ENCODE measurements at regions not wholly inside any gene's neighbourhood (a gene's known extent, or its start where the extent isn't known, plus 50 kb on each side); places are given as distances from the start of the nearest gene placed in this dataset.

DNA sequence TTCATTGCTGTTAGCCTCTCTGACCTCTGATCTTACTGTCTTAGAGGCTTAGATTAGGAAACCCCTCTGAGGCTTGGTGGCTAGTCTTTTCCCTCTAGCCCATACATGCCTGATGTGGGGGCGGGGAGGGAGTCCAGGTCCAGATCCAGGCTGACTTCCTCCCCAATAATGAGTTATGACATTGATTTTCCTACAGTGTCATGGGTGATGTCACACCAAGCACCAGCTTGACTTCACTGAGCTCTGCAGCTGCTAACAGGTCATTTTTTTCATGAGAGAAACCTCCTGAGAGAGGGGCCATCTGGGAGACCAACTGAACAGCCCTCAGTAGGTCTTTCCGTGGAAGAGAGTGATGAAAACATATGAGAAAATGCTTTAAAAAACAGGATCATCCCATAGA is 180.2 kb upstream of the N4BP1 start:
- FAIRE-seq (no peak), DNase-seq (ENCODE audit: insufficient read length, low spot score) (no peak)
- TF ChIP-seq TAF1 (IDR thresholded peaks at IDR 0.05; ENCODE audit: low read depth, low read length) (no peak), POLR2A (IDR thresholded peaks at IDR 0.05; ENCODE audit: low read depth, low read length) (no peak), PAX5 (IDR thresholded peaks at IDR 0.05; ENCODE audit: insufficient read depth, low read length, severe bottlenecking) (no peak)

DNA sequence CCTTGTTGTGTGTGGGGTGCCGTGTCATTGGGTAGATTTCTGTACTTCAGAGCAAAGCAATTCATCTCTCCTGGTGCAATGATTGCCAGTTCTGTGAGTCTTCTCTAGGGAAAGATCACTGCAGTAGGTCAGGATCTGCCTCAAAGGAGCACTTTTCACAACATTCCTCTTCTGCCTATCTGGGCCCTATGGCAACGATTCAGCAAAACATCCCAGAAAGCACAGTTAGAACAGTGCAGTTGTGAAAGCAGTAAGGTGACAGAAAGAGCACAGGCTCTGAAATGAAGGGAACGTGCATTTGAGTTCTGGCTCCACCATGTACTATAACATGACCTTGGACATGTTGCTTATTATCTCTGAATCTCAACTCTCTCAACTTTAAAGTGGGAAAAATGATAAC is 178.5 kb upstream of the N4BP1 start:
- FAIRE-seq: no peak

GRCh38 chr16:48745541-48745940 is 135.6 kb upstream of the N4BP1 start:
- DNase-seq (ENCODE audit: insufficient read length, low spot score) (no peak), FAIRE-seq (no peak)
- TF ChIP-seq SPI1 (IDR thresholded peaks at IDR 0.05; ENCODE audit: low read depth, low read length): no peak
- TF ChIP-seq PAX5 (IDR thresholded peaks at IDR 0.05; ENCODE audit: insufficient read depth, low read length, severe bottlenecking): no peak
- TF ChIP-seq POU2F2 (IDR thresholded peaks at IDR 0.05; ENCODE audit: low read depth, low read length): no peak
- TF ChIP-seq POLR2AphosphoS5 (IDR thresholded peaks at IDR 0.05; ENCODE audit: low read depth, low read length): no peak
- TF ChIP-seq POLR2A (IDR thresholded peaks at IDR 0.05; ENCODE audit: low read depth, low read length): no peak
- TF ChIP-seq TAF1 (IDR thresholded peaks at IDR 0.05; ENCODE audit: low read depth, low read length): no peak

More for the DNA sequence above, 178.5 kb upstream of the N4BP1 start:
- no peak for DNase-seq (ENCODE audit: insufficient read length, low spot score)
- TF ChIP-seq SPI1 (IDR thresholded peaks at IDR 0.05; ENCODE audit: low read depth, low read length) (no peak), PAX5 (IDR thresholded peaks at IDR 0.05; ENCODE audit: insufficient read depth, low read length, severe bottlenecking) (no peak), TAF1 (IDR thresholded peaks at IDR 0.05; ENCODE audit: low read depth, low read length) (no peak), POU2F2 (IDR thresholded peaks at IDR 0.05; ENCODE audit: low read depth, low read length) (no peak), POLR2AphosphoS5 (IDR thresholded peaks at IDR 0.05; ENCODE audit: low read depth, low read length) (no peak), POLR2A (IDR thresholded peaks at IDR 0.05; ENCODE audit: low read depth, low read length) (no peak)

DNA sequence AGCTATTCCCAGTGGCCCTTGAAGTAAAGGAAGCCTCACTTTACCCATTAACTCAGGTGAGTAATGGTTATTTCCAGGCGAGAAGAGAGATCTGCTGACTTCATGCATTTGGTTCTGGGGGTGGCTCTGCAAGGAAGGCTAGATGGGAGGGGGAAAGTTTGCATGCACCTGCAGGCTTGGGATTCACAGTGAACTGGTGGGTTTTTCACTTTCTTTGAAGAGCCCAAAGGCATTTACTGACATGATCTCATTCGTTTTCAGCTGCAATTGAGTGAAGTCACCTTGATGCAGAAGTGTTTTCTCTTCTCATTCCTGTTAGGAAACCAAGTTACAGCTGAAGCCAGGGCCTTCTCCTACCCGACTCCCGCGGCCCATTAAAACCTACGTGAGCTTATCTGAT is 131.0 kb upstream of the N4BP1 start:
- DNase-seq (ENCODE audit: insufficient read length, low spot score): no peak
- FAIRE-seq: no peak
- TF ChIP-seq POLR2A (IDR thresholded peaks at IDR 0.05; ENCODE audit: low read depth, low read length) (no peak), POLR2AphosphoS5 (IDR thresholded peaks at IDR 0.05; ENCODE audit: low read depth, low read length) (no peak), TAF1 (IDR thresholded peaks at IDR 0.05; ENCODE audit: low read depth, low read length) (no peak), SPI1 (IDR thresholded peaks at IDR 0.05; ENCODE audit: low read depth, low read length) (no peak), PAX5 (IDR thresholded peaks at IDR 0.05; ENCODE audit: insufficient read depth, low read length, severe bottlenecking) (no peak), POU2F2 (IDR thresholded peaks at IDR 0.05; ENCODE audit: low read depth, low read length) (no peak)

GRCh38 chr16:48734220-48734619 is 124.2 kb upstream of the N4BP1 start:
- no peak for FAIRE-seq
- TF ChIP-seq SPI1 (IDR thresholded peaks at IDR 0.05; ENCODE audit: low read depth, low read length) (no peak), PAX5 (IDR thresholded peaks at IDR 0.05; ENCODE audit: insufficient read depth, low read length, severe bottlenecking) (no peak), POLR2AphosphoS5 (IDR thresholded peaks at IDR 0.05; ENCODE audit: low read depth, low read length) (no peak), POLR2A (IDR thresholded peaks at IDR 0.05; ENCODE audit: low read depth, low read length) (no peak), TAF1 (IDR thresholded peaks at IDR 0.05; ENCODE audit: low read depth, low read length) (no peak), POU2F2 (IDR thresholded peaks at IDR 0.05; ENCODE audit: low read depth, low read length) (no peak)
- DNase-seq (ENCODE audit: insufficient read length, low spot score): no peak

DNA sequence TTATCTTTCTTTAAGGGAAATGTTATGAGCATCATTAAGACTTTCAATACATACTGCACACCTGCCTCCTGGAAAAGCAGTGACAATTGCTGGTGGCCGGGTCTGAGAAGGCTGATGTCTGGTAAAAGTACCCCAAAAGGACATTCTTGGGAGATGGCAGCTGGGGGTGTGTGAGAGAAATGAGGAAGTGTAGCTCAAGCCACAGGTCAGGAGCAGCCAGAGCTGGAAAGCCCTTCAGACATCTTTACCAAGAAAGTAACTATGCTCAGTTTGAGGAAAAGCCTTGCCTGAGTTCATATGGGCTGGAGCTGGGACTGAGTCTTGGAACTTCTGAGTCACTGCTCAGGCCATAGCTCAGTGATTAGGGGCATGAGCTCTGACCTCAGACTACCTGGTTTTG is 94.7 kb upstream of the N4BP1 start:
- no peak for FAIRE-seq
- DNase-seq (ENCODE audit: insufficient read length, low spot score): no peak
- TF ChIP-seq TAF1 (IDR thresholded peaks at IDR 0.05; ENCODE audit: low read depth, low read length) (no peak), SPI1 (IDR thresholded peaks at IDR 0.05; ENCODE audit: low read depth, low read length) (0 out of 2 replicates have a peak, but pooled peaks have one; percentile 15)

DNA sequence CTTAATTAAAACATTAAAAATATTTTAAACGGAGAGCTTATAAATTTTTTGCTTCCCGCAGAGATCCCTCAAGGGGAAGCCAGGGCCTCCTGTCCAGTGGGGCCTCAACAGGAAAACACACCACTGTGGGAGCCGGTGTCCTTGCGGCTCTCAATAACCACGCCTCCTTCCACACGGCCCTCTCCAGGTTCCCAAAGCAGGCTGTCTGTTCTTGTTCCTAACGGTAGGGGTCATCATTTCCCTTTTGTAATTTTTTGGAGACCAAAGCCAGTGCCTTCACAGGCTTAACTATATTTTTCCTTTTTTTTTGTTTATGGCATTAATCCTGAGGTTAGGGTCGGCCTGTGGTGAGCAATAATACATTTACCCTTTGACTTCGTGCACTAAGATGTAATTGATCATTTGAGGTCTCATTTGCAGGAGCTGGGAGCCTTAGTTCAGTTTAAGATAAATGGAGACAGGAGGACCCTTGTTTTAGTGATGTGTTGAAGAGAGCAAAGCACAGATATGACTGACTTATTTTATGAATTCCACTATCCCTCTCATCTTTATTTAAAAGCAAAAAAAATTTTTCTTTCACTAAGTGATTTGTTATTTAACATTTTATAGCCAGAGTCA is 77.5 kb upstream of the N4BP1 start:
- peak; percentile 41 for DNase-seq (ENCODE audit: insufficient read length, low spot score)
- no peak for TF ChIP-seq TAF1 (IDR thresholded peaks at IDR 0.05; ENCODE audit: low read depth, low read length)
- no peak for TF ChIP-seq POLR2A (IDR thresholded peaks at IDR 0.05; ENCODE audit: low read depth, low read length)
- TF ChIP-seq POU2F2 (IDR thresholded peaks at IDR 0.05; ENCODE audit: low read depth, low read length): no peak
- TF ChIP-seq POLR2AphosphoS5 (IDR thresholded peaks at IDR 0.05; ENCODE audit: low read depth, low read length): no peak
- TF ChIP-seq PAX5 (IDR thresholded peaks at IDR 0.05; ENCODE audit: insufficient read depth, low read length, severe bottlenecking): no peak
- no peak for TF ChIP-seq SPI1 (IDR thresholded peaks at IDR 0.05; ENCODE audit: low read depth, low read length)
- peak; percentile 23 for FAIRE-seq

DNA sequence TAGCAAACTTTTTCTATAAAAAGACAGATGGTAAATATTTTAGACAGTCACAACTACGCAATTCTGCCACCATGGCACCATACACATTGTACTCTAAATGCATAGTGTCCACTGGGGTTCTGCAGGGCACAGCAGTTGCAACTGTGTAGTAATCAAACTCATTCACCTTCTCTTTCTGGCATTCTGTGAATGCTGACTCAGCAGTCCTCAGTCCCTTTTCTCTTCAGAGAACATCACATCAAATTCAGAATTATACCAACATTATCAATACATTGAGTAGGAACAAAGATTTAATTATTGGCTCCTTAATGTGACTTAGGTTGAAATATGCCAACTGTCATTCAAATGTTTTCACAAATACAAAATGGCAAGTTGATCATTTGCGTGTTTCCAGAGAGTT is 74.2 kb upstream of the N4BP1 start:
- TF ChIP-seq SPI1 (IDR thresholded peaks at IDR 0.05; ENCODE audit: low read depth, low read length): no peak
- no peak for TF ChIP-seq TAF1 (IDR thresholded peaks at IDR 0.05; ENCODE audit: low read depth, low read length)
- TF ChIP-seq PAX5 (IDR thresholded peaks at IDR 0.05; ENCODE audit: insufficient read depth, low read length, severe bottlenecking): no peak
- TF ChIP-seq POLR2A (IDR thresholded peaks at IDR 0.05; ENCODE audit: low read depth, low read length): no peak
- no peak for TF ChIP-seq POLR2AphosphoS5 (IDR thresholded peaks at IDR 0.05; ENCODE audit: low read depth, low read length)
- FAIRE-seq (no peak), DNase-seq (ENCODE audit: insufficient read length, low spot score) (no peak)

- no peak for DNase-seq (ENCODE audit: insufficient read length, low spot score)
- no peak for FAIRE-seq
- TF ChIP-seq TAF1 (IDR thresholded peaks at IDR 0.05; ENCODE audit: low read depth, low read length) (no peak), PAX5 (IDR thresholded peaks at IDR 0.05; ENCODE audit: insufficient read depth, low read length, severe bottlenecking) (no peak), POLR2AphosphoS5 (IDR thresholded peaks at IDR 0.05; ENCODE audit: low read depth, low read length) (no peak), POU2F2 (IDR thresholded peaks at IDR 0.05; ENCODE audit: low read depth, low read length) (no peak), SPI1 (IDR thresholded peaks at IDR 0.05; ENCODE audit: low read depth, low read length) (no peak), POLR2A (IDR thresholded peaks at IDR 0.05; ENCODE audit: low read depth, low read length) (no peak)
Measured at GRCh38 chr16:48682971-48683370, 73.0 kb upstream of the N4BP1 start.

GRCh38 chr16:48681520-48681919 is 71.5 kb upstream of the N4BP1 start:
- DNase-seq (ENCODE audit: insufficient read length, low spot score) (no peak), FAIRE-seq (no peak)
- no peak for TF ChIP-seq POU2F2 (IDR thresholded peaks at IDR 0.05; ENCODE audit: low read depth, low read length)
- no peak for TF ChIP-seq SPI1 (IDR thresholded peaks at IDR 0.05; ENCODE audit: low read depth, low read length)
- no peak for TF ChIP-seq POLR2AphosphoS5 (IDR thresholded peaks at IDR 0.05; ENCODE audit: low read depth, low read length)
- TF ChIP-seq TAF1 (IDR thresholded peaks at IDR 0.05; ENCODE audit: low read depth, low read length): no peak
- no peak for TF ChIP-seq POLR2A (IDR thresholded peaks at IDR 0.05; ENCODE audit: low read depth, low read length)
- TF ChIP-seq PAX5 (IDR thresholded peaks at IDR 0.05; ENCODE audit: insufficient read depth, low read length, severe bottlenecking): no peak

Data from GM12891 (cell line).